ENCODE measurements at regions not wholly inside any gene's neighbourhood (a gene's known extent, or its start where the extent isn't known, plus 50 kb on each side); places are given as distances from the start of the nearest gene placed in this dataset.

DNA sequence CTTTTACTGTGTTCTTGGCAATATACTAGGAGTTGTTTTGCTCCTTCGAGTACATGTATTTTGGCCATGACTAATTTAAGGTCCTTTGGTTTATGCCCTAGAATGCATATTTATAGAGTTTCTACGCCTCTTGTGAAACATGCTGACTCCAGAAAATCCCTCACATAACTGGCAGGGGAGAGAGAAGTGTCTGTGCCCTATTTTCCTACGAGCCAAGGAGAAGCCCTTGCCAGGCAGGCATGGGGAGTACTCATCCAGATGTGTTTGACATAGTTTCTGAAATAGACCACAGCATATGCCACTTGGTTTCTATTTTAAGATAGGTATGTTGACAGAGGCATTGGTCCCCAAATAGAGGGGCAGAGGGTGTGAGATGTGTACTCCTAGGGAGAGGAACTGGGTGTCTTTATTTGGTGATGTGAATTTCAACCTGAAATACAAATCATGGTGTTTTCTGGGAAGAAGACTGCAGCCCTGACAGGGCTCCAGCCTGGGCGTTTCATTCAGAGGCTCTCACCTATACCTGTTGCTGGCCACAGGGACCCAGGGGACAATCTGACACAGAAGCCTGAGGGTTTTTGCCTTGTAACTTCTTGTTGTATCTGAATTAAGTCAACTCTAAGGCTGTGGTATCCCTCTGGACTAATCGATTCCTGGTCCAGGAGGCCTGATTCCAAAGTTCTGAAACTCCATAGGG is 267.8 kb upstream of the C2CD4B start:
- DNase-seq = no peak
- H3K4me3 Mint-ChIP-seq = no peak overlapping the region
- H3K9me3 Mint-ChIP-seq = no peaks in the 10 kb centered on the region
- H3K27me3 Mint-ChIP-seq = no peaks in the 10 kb centered on the region
- H3K36me3 Mint-ChIP-seq = no peaks in the 10 kb centered on the region
- no peak overlapping the region for H3K27ac Mint-ChIP-seq
- H3K4me1 Mint-ChIP-seq = no peaks in the 10 kb centered on the region

DNA sequence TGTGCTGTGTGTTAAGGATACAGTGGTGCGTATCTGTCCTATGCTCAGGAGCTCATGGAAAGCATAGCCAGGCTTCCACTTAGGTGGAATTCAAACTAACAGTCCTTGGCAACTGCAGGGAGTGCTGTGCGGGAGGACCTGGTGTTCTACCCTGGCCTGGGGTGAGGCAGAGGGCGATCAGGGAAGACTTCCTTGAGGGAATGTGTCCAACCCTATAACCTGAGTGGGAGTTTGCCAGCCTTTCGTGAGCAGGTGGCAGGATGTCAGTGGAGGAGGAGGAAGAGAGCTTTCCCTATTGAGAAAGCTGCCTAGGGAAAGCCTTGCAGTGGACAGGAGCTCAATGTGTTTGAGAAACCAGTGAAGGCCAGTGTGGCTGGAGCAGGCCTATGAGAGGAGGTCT is 271.1 kb upstream of the C2CD4B start:
- Mint-ChIP-seq H3K4me3 (no peak overlapping the region), H3K9me3 (no peaks in the 10 kb centered on the region), H3K36me3 (no peaks in the 10 kb centered on the region), H3K27me3 (no peaks in the 10 kb centered on the region), H3K4me1 (no peaks in the 10 kb centered on the region), H3K27ac (no peak overlapping the region)
- DNase-seq = no peak

DNA sequence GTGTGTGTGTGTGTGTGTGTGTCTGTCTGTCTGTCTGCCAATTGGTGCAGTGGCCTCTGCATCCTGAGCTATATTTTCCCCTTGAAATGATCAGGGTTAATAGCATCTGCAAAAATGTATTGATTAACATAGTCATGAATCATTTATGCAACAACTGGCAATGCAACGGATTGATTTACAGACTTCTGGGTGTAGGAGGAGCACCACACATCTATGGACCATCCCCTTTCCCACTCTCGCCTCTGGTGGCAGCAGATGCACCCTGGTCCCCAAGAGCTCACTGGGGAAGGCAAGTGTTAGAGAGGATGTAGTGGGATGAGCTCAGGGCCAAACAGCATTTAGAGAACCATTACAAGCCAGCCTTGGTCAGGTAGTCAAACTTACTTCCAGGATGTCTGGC is 272.7 kb upstream of the C2CD4B start:
- Mint-ChIP-seq H3K36me3 (no peaks in the 10 kb centered on the region), H3K27me3 (no peaks in the 10 kb centered on the region), H3K27ac (no peak overlapping the region), H3K9me3 (no peaks in the 10 kb centered on the region), H3K4me3 (no peak overlapping the region), H3K4me1 (no peaks in the 10 kb centered on the region)
- no peak for DNase-seq

DNA sequence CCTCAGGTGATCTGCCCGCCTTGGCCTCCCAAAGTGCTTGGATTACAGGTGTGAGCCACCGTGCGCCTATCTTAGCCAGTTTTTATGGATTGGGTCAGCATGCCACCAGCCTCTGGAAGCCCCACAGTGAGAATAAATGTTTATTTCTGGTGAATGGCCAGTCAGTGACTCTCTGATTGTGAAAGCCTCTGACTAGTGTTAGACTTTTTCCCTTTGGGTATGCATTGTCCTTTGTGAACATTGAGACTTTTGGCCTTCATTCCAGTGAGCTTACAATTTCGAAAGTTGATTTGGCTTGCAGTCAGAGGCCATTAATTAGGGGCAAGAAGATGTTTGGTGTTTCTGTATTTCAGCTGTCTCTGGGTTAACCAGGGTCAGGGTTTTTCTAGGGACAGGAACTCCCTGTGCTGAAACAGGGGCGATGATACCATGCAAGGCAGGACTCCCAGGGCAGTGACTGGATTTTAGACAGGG is 274.5 kb upstream of the C2CD4B start:
- no peak overlapping the region for H3K27ac Mint-ChIP-seq
- H3K9me3 Mint-ChIP-seq = no peaks in the 10 kb centered on the region
- H3K27me3 Mint-ChIP-seq = no peaks in the 10 kb centered on the region
- no peak for DNase-seq
- H3K4me3 Mint-ChIP-seq = no peak overlapping the region
- no peaks in the 10 kb centered on the region for H3K36me3 Mint-ChIP-seq
- no peaks in the 10 kb centered on the region for H3K4me1 Mint-ChIP-seq

DNA sequence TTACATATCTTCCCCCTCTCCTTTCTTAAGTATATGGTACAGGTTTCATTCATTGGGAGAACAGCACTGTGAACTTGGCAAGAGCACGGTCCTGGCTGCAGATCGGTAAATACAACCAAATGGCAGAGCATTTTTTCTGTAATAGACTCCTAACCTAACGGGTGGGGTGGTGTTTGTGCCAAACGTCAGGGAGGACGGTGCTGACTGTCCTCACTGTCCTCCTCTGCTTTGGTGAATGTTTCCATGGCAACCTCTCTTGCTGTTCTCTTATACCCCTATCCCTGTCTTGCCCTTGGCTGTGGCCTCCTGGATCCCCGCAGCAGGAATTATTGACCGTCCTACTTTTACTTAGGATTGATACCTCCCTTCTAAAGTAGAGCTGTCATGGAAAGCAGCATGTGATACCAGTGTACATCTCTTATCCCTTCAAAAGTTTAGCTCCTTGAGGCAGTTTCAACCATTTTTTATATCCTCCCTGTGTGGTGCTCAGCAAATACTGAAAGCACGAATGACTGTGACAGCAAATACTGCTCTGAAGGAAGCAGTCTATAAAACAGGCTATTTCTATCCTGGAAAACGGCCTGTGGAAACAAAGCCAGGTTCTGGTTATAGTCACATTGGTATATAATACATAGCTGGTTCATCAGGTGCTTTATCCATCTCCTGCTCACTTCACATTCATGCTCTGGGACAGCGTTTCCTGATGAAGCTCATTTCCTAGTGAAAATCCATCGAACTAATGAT is 275.4 kb upstream of the C2CD4B start:
- no peak overlapping the region for H3K4me3 Mint-ChIP-seq
- H3K4me1 Mint-ChIP-seq = no peaks in the 10 kb centered on the region
- no peak overlapping the region for H3K27ac Mint-ChIP-seq
- H3K27me3 Mint-ChIP-seq = no peaks in the 10 kb centered on the region
- H3K9me3 Mint-ChIP-seq = no peaks in the 10 kb centered on the region
- DNase-seq = no peak
- no peaks in the 10 kb centered on the region for H3K36me3 Mint-ChIP-seq

DNA sequence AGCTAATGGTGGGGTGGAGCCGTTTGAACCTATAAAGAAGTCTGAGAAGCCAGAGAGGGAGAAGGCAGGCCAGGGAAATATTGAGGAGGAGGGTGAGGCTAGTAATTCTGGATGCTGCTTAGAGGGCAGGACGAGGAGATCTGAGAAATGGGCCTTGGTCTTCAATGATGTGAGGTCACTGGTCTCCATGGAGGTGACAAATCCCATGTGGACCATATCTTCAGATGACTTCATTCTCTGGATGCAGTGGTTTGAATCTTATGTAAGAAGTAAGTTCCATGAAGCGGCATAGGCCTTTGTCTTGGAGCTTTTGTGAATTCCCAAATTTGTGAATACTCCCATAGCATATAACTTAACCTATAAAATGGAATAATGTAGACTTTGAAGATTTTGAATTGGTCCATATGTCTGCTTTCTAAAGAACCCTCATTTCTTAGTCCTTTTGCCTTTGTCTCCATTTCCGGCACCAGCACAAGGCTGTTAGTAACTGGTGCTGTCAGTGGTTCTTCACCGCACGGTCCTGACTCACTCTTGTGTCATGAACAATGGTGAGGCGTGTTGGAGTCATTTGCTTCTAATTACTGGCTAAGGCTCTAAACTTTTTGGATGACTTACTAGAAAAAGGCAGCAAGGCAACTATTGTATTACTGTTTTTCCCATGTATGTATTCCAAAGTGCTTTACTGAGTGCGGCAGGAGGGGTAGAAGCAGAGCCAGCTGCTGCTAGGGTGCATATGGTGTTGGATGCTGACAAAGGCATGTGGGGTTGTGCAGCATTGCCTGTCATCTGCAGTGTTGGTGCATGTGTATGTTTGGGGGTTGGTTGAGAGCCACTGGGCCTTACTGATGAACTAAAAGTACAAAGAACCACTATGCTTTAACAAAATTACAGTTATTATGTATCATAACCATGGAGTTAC is 279.3 kb upstream of the C2CD4B start:
- DNase-seq = no peak
- no peak overlapping the region for H3K27ac Mint-ChIP-seq

DNA sequence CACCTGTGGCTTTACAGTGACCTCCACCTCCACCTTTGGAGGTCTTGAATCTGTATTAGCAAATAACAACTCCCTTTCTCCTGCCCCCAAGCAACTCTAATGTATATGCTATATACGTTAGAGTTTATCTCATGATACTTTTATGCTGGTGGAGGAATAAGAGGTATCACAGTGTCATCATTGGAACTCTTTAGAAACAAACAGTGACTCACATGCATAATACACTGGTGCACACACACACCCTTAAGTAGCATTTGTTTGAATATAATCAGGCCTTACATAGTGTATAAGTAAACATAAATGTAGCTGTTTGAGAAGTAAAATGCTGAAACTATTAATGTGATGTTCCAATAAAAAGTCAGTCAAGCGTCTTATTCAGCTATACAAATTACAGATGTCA is 280.2 kb upstream of the C2CD4B start:
- Mint-ChIP-seq H3K36me3 (no peaks in the 10 kb centered on the region), H3K4me3 (no peak overlapping the region), H3K9me3 (no peaks in the 10 kb centered on the region), H3K27ac (no peak overlapping the region), H3K4me1 (no peaks in the 10 kb centered on the region), H3K27me3 (no peaks in the 10 kb centered on the region)
- no peak for DNase-seq

More for the DNA sequence above, 279.3 kb upstream of the C2CD4B start:
- H3K27me3 Mint-ChIP-seq = no peaks in the 10 kb centered on the region
- H3K9me3 Mint-ChIP-seq = no peaks in the 10 kb centered on the region
- H3K36me3 Mint-ChIP-seq = no peaks in the 10 kb centered on the region
- H3K4me1 Mint-ChIP-seq = no peaks in the 10 kb centered on the region
- no peak overlapping the region for H3K4me3 Mint-ChIP-seq

DNA sequence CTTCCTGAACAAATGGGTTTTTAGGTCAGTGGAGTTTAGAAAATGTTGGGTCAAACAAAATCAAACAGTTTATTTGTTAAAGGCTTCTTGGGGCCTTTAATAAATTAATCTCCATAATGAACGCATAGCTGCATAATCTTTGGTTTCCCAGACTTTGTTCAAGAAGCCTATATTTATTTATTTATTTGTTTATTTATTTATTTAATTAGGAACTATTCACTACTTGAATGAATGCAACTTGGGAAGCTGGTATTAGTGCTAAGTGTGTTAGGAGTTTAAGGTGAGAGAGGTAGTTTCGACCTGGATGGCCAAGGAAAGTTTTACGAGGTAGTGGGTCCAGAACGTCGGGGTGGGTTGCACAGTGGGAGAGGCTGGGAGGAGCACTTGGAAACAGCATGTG is 281.9 kb upstream of the C2CD4B start:
- Mint-ChIP-seq H3K4me1 (no peaks in the 10 kb centered on the region), H3K27ac (no peak overlapping the region), H3K27me3 (no peaks in the 10 kb centered on the region), H3K9me3 (no peaks in the 10 kb centered on the region), H3K4me3 (no peak overlapping the region), H3K36me3 (no peaks in the 10 kb centered on the region)
- no peak for DNase-seq

DNA sequence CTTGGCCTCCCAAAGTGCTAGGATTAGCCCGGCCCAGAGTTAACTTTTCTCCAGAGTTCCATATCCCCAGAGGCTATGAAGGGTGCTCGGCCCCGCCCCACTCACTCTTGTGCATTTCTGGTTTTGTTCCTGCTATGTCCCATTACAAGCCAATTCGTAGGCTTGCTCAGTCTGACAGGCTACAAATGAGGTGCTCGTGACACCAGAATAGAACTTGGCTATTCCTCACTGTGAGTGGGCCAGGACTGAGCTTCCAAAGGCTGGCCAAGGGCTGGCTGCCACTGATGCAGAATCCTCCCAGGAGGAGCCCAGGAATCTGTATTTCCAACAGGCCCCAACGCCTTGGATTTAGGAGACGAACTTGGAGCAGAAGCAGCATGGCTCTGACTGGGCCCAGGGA is 282.7 kb upstream of the C2CD4B start:
- Mint-ChIP-seq H3K36me3 (no peaks in the 10 kb centered on the region), H3K4me1 (no peaks in the 10 kb centered on the region), H3K27me3 (no peaks in the 10 kb centered on the region), H3K27ac (no peak overlapping the region), H3K9me3 (no peaks in the 10 kb centered on the region), H3K4me3 (no peak overlapping the region)
- DNase-seq = no peak

DNA sequence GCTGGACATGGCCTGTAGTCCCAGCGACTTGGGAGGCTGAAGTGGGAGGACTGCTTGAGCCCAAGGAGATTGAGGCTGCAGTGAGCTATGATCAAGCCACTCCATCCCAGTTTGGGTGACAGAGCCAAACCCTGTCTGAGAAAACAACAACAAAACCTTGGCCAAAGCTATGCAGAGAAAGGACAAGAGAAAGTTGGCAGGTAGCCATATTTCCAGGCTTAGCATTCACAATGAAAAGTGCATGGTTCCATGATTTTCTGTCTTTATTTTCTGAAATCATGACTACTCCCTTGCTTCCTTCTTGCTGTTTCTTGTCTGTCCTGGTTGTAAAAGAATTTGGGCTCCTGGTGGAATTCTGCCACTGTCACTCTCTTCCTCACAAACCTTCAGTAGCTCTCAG is 284.6 kb upstream of the C2CD4B start:
- Mint-ChIP-seq H3K4me3 (no peak overlapping the region), H3K27ac (no peak overlapping the region), H3K27me3 (no peaks in the 10 kb centered on the region), H3K4me1 (no peaks in the 10 kb centered on the region), H3K9me3 (no peaks in the 10 kb centered on the region), H3K36me3 (no peaks in the 10 kb centered on the region)
- no peak for DNase-seq

DNA sequence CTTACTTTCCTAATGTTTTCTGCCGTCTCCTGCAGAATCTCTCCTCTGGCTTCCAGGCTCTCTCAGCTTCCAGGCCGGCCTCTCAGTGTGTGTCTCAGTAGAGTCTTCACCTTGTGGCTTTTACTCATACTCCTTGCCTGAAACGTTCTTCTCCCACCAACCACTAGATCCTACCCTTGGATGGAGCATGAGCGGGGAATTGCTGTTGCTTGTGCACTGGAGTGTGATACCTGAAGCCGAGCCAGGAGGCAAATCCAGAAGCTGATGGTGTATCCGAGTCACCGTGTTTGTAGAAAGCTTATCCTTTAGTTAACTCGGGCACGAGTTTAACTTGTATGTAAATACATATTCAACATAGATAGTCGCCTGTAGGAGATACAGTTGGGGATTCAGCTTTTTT is 285.0 kb upstream of the C2CD4B start:
- DNase-seq = no peak
- H3K27ac Mint-ChIP-seq = no peak overlapping the region
- no peaks in the 10 kb centered on the region for H3K27me3 Mint-ChIP-seq
- no peaks in the 10 kb centered on the region for H3K4me1 Mint-ChIP-seq
- H3K36me3 Mint-ChIP-seq = no peaks in the 10 kb centered on the region
- no peak overlapping the region for H3K4me3 Mint-ChIP-seq
- H3K9me3 Mint-ChIP-seq = no peaks in the 10 kb centered on the region

DNA sequence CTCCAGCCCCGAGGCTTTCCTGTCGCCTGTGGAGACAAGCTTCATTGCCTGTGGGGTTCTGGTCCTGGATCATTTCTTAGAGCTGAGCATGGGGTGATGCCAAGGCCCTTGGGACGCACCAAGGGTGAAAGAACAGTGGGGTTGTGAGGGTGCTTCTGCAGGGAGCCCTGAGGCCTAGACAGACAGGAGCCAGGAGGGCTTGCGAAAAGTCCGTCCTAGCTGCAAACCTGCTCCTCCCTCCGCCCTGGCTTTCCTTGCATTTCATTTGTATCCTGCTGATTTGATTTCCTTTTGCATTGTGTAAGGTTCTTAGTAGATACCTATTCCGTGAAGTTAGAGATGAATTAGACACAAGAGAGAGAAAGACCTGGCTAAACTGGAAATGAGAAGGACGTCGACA is 286.9 kb upstream of the C2CD4B start:
- Mint-ChIP-seq H3K4me3 (no peak overlapping the region), H3K27ac (no peak overlapping the region), H3K9me3 (no peaks in the 10 kb centered on the region), H3K27me3 (no peaks in the 10 kb centered on the region), H3K4me1 (no peaks in the 10 kb centered on the region), H3K36me3 (no peaks in the 10 kb centered on the region)
- no peak for DNase-seq

DNA sequence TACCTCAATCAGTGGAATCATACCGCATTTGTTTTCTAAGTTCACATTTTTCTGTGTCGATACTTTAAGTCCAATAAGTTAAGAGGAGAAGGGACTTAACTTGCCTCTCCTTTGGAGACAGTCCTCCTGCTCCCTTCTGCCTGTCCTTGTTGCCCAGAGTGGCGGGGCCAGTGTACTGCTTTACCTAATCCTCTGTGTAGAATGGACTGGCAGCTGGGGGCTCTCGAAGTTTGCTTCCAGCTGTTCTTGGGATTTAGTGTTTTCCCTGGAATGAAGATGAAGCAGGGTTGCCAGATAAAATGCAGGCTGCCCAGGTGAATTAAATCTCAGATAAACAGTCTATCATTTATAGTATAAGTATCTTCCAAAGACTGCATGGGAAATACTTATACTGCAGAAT is 287.6 kb upstream of the C2CD4B start:
- Mint-ChIP-seq H3K27me3 (no peaks in the 10 kb centered on the region), H3K27ac (no peak overlapping the region), H3K4me3 (no peak overlapping the region), H3K4me1 (no peaks in the 10 kb centered on the region), H3K36me3 (no peaks in the 10 kb centered on the region), H3K9me3 (no peaks in the 10 kb centered on the region)
- no peak for DNase-seq

DNA sequence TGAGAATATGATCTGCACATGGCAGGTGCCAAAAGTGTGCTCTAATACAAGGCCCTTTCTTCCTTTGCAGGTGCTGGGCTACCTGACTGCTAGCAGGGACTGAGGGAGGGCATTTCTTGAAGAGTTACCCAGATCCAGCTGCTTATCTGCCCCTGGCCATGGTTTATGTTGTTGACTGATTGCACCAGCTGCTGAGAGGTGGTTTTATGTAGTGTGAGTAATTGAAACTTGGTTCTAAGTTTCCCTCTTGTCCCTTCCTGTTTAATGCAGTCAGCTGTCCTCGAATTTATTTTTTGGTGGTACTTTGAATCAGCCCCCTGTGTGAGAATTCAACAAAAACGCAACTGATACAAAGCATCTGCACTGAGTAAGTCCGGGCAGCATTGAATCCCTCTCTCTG is 288.3 kb upstream of the C2CD4B start:
- H3K27me3 Mint-ChIP-seq = no peaks in the 10 kb centered on the region
- no peak overlapping the region for H3K27ac Mint-ChIP-seq
- no peak for DNase-seq
- no peak overlapping the region for H3K4me3 Mint-ChIP-seq
- H3K4me1 Mint-ChIP-seq = no peaks in the 10 kb centered on the region
- H3K36me3 Mint-ChIP-seq = no peaks in the 10 kb centered on the region
- no peaks in the 10 kb centered on the region for H3K9me3 Mint-ChIP-seq

DNA sequence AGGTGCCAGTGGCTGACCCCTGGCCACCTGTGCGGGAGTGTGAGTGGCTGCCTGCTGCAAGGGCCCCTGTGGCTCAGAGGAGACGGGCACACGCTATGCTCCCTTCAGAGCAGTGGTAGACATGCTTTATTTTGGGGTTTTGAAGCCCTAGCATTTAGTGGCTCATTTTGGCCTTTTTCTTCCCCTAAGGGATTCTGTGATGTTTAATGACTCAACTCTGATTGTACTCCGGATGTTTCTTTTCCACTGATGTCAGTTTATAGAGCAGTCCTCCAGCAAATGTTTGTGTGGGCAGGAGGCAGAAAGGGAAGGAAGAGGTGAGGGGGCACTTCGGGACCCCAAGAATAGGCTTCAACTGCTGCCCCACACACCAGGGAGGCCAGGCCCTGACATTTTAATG is 288.9 kb upstream of the C2CD4B start:
- H3K27ac Mint-ChIP-seq = no peak overlapping the region
- H3K27me3 Mint-ChIP-seq = no peaks in the 10 kb centered on the region
- no peaks in the 10 kb centered on the region for H3K36me3 Mint-ChIP-seq
- no peaks in the 10 kb centered on the region for H3K9me3 Mint-ChIP-seq
- H3K4me3 Mint-ChIP-seq = no peak overlapping the region
- DNase-seq = no peak
- H3K4me1 Mint-ChIP-seq = no peaks in the 10 kb centered on the region

All from activated naive CD8-positive, alpha-beta T cell treated with anti-CD3 and anti-CD28 coated beads for 36 hours (primary cell).